Esophagus (tissue), 2 donors: ENCODE measurements at regions not wholly inside any gene's neighbourhood (a gene's known extent, or its start where the extent isn't known, plus 50 kb on each side); places are given as distances from the start of the nearest gene placed in this dataset.

Source experiments
- H3K27ac ChIP-seq, 2 donors: one replicate each; pipeline ENCODE4 v1.5.1; 2013; ENCODE audit warnings: low read depth in 2 of 2, mild to moderate bottlenecking in 2 of 2, inconsistent platforms in 1 of 2, low read length in 1 of 2, moderate library complexity in 1 of 2
- H3K27me3 ChIP-seq, 2 donors: one replicate each; pipeline ENCODE4 v1.6.1; 2013; ENCODE audit warnings: low read length in 2 of 2, control low read depth in 1 of 2, mild to moderate bottlenecking in 1 of 2; ENCODE audit not compliant: insufficient read depth in 2 of 2, control insufficient read depth in 1 of 2
- H3K36me3 ChIP-seq, 2 donors: one replicate each; pipeline ENCODE4 v1.6.1; 2013; ENCODE audit warnings: low read length in 1 of 2; ENCODE audit not compliant: control insufficient read depth in 2 of 2, insufficient read depth in 2 of 2
- H3K4me1 ChIP-seq, 2 donors: one replicate each; pipeline ENCODE4 v1.6.1; 2013; ENCODE audit warnings: low read length in 1 of 2; ENCODE audit not compliant: control insufficient read depth in 2 of 2, insufficient read depth in 2 of 2
- H3K4me3 ChIP-seq, 2 donors: one replicate each; pipeline ENCODE4 v1.5.1; 2013; ENCODE audit warnings: low read length in 2 of 2, mild to moderate bottlenecking in 2 of 2, low read depth in 1 of 2, moderate library complexity in 1 of 2
- H3K9me3 ChIP-seq, 2 donors: one replicate each; pipeline ENCODE4 v1.6.1; 2013; ENCODE audit warnings: mild to moderate bottlenecking in 2 of 2, low read depth in 1 of 2, low read length in 1 of 2, moderate library complexity in 1 of 2; ENCODE audit not compliant: control insufficient read depth in 2 of 2, insufficient read depth in 1 of 2
- WGBS, 2 donors: extraction: QIAGEN DNeasy Blood & Tissue Kit; methylation state at CpG; one replicate each; pipeline ENCODE4 v1.1.7; 2013; 5-methylcytosine and 5-hydroxymethylcytosine counted together
- donor health status: healthy with polysubstance abuse.
- donor health status: Bipolar disorder and iron deficiency.

DNA sequence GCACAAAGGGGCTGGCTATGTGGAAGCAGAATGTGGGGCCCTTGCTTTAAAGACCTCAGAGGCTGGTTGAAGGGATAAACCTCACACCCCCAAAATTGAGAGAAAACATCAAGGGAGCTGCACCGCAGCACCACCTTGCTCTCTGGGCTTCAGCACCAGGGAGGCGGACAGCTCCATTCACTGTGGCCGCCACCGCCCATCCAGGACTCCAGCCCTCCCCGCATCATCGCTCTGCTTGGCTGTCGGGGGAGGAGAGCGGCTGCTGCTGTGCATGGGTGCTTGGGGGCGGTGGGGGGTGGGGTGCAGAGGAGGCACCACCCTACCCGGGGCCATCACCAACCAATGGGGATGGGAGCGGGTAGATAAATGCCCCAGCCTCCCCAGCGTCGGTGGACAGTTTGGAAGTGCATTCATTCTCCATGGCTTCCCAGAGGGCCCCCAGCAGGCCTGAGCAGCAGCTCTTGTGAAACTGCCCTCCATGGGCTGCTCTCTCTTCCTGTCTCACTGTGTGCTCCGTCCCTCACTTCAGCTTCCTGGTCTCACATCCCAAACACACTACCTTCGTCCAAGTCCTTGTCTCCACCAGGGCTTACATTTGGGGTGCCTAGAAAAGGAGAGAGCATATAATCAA lies 75.7 kb upstream of the BHLHE23 start:
- H3K27me3 ChIP-seq = peaks cover 0 to 4% of the 10 kb centered on the region in 2 donors
- no peak overlapping the region for H3K27ac ChIP-seq
- H3K4me1 ChIP-seq = no peaks in the 10 kb centered on the region
- H3K36me3 ChIP-seq = no peaks in the 10 kb centered on the region
- 13 to 18% methylated on average over 15 of the region's 15 CpGs for WGBS, 2 donors
- no peak overlapping the region for H3K4me3 ChIP-seq
- peaks cover 5 to 8% of the 10 kb centered on the region in 2 donors for H3K9me3 ChIP-seq

- no peak overlapping the region for H3K4me3 ChIP-seq
- no peaks in the 10 kb centered on the region for H3K36me3 ChIP-seq
- 43 to 44% methylated on average over 10 of the region's 10 CpGs for WGBS, 2 donors
- peaks cover 0 to 4% of the 10 kb centered on the region in 2 donors for H3K27me3 ChIP-seq
- no peaks in the 10 kb centered on the region for H3K4me1 ChIP-seq
- H3K9me3 ChIP-seq = peaks cover 5 to 8% of the 10 kb centered on the region in 2 donors
- no peak overlapping the region for H3K27ac ChIP-seq
These were observed 75.1 kb upstream of the BHLHE23 start for GRCh38 chr20:63081831-63082230.

- H3K27me3 ChIP-seq = peaks cover 0 to 4% of the 10 kb centered on the region in 2 donors
- WGBS, 2 donors = 71 to 72% methylated on average over 5 of the region's 5 CpGs
These were observed 74.6 kb upstream of the BHLHE23 start for GRCh38 chr20:63081351-63081750.

DNA sequence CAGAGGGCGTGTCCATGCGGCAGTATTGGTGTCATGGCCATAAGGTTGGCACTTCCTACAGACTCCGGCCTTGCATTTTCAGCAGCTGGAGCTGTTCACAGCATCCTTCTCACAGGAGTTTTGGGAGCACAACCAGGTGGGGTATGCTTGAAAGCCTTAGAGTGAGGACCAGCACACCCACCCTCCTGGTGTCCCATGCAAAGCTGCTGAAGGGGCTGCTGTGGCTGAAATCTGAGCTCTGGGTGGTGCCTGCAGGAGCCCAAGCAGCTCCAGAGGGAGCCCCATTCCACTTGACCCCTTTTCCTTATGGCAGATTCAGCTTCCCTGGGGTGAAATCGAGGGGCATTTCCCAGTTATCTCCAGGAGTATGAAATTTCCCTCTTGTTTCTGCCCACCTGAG lies 74.0 kb upstream of the BHLHE23 start:
- H3K4me1 ChIP-seq = no peaks in the 10 kb centered on the region
- 67 to 70% methylated on average over 4 of the region's 4 CpGs for WGBS, 2 donors
- no peak overlapping the region for H3K4me3 ChIP-seq
- peaks cover 5 to 12% of the 10 kb centered on the region in 2 donors for H3K9me3 ChIP-seq
- no peak overlapping the region for H3K27ac ChIP-seq
- H3K36me3 ChIP-seq = no peaks in the 10 kb centered on the region
- peaks cover 0 to 4% of the 10 kb centered on the region in 2 donors for H3K27me3 ChIP-seq

More at GRCh38 chr20:63081351-63081750, 74.6 kb upstream of the BHLHE23 start:
- Histone ChIP-seq H3K27ac (no peak overlapping the region), H3K9me3 (peaks cover 5 to 10% of the 10 kb centered on the region in 2 donors), H3K4me3 (no peak overlapping the region), H3K4me1 (no peaks in the 10 kb centered on the region), H3K36me3 (no peaks in the 10 kb centered on the region)

GRCh38 chr20:63080411-63080810 lies 73.6 kb upstream of the BHLHE23 start:
- no peaks in the 10 kb centered on the region for H3K4me1 ChIP-seq
- H3K9me3 ChIP-seq = peaks cover 5 to 13% of the 10 kb centered on the region in 2 donors
- 83 to 86% methylated on average over 10 of the region's 10 CpGs for WGBS, 2 donors
- H3K36me3 ChIP-seq = no peaks in the 10 kb centered on the region
- H3K27ac ChIP-seq = no peak overlapping the region
- H3K27me3 ChIP-seq = peaks cover 0 to 4% of the 10 kb centered on the region in 2 donors
- no peak overlapping the region for H3K4me3 ChIP-seq

- 58 to 63% methylated on average over 2 of the region's 2 CpGs for WGBS, 2 donors
- Histone ChIP-seq H3K27me3 (peaks cover 0 to 4% of the 10 kb centered on the region in 2 donors), H3K9me3 (peaks cover 5 to 16% of the 10 kb centered on the region in 2 donors)
These were observed 73.2 kb upstream of the BHLHE23 start for GRCh38 chr20:63079971-63080370.

GRCh38 chr20:63077705-63078104 lies 70.9 kb upstream of the BHLHE23 start:
- H3K27me3 ChIP-seq = peaks cover 0 to 7% of the 10 kb centered on the region in 2 donors
- H3K4me3 ChIP-seq = no peak overlapping the region
- peaks cover 5 to 18% of the 10 kb centered on the region in 2 donors for H3K9me3 ChIP-seq

More at GRCh38 chr20:63079971-63080370, 73.2 kb upstream of the BHLHE23 start:
- Histone ChIP-seq H3K4me3 (no peak overlapping the region), H3K36me3 (no peaks in the 10 kb centered on the region), H3K4me1 (no peaks in the 10 kb centered on the region), H3K27ac (no peak overlapping the region)

DNA sequence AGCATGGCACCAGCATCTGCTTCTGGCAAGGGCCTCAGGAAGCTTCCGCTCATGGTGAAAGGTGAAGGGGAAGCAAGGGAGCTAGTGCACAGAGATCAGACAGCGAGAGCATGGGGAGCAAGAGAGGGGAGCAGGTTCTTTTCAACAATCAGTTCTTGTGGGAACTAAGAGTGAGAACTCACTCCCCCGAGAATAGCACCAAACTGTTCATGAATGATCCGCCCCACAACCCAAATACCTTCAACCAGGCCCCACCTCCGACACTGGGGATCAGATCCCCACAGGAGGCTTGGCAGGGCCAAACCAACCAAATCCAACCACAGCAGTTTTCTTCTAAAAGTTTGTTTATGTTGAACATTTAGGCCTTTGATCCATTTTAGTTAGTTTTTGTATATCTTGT lies 69.7 kb upstream of the BHLHE23 start:
- Histone ChIP-seq H3K4me1 (peaks cover 0 to 6% of the 10 kb centered on the region in 2 donors), H3K27me3 (peaks cover 0 to 15% of the 10 kb centered on the region in 2 donors), H3K4me3 (no peak overlapping the region), H3K9me3 (peaks cover 5 to 18% of the 10 kb centered on the region in 2 donors), H3K36me3 (no peaks in the 10 kb centered on the region), H3K27ac (no peak overlapping the region)
- WGBS, 2 donors = 69 to 83% methylated on average over 5 of the region's 5 CpGs

More at GRCh38 chr20:63077705-63078104, 70.9 kb upstream of the BHLHE23 start:
- H3K4me1 ChIP-seq = no peaks in the 10 kb centered on the region
- H3K27ac ChIP-seq = no peak overlapping the region
- H3K36me3 ChIP-seq = no peaks in the 10 kb centered on the region

DNA sequence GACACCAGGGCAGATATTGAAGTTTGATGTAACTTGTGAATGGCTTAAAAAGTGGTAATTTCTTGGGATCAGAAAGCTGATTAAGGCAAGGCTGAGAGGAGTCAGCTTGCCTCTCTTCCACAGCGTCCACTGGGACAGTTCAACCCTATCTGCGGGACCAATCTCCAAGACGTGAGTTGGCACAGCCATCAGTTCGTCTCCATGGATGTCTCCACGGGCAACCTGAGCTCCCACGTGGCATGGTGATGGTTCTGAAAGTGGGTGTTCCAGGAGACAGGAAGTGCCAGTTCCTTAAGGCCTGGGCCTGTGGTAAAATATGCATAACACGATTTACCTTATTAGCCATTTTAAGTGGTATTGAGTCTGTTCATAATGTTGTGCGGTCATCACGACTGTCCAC lies 67.9 kb upstream of the BHLHE23 start:
- Histone ChIP-seq H3K9me3 (peaks cover 0 to 15% of the 10 kb centered on the region in 2 donors), H3K27me3 (peaks cover 0 to 23% of the 10 kb centered on the region in 2 donors), H3K4me1 (peaks cover 0 to 6% of the 10 kb centered on the region in 2 donors), H3K27ac (no peak overlapping the region), H3K36me3 (no peaks in the 10 kb centered on the region), H3K4me3 (no peak overlapping the region)
- WGBS, 2 donors = 69 to 70% methylated on average over 9 of the region's 9 CpGs

DNA sequence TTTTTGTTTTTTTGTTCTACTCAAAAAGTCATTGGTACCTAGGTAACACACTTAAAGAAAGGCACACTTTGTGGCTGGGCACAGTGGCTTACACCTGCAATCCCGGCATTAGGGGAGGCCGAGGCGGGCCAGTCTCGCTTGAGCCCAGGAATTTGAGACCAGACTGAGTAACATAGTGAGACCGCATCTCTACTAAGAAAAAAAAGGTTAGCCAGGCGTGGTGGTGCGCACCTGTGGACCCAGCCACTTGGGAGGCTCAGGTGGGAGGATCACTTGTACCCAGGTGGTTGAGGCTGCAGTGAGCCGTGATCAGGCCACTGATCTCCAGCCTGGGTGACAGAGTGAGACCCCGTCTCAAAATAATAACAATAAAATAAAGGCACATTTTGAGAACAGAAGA lies 67.4 kb upstream of the BHLHE23 start:
- Histone ChIP-seq H3K27me3 (peaks cover 0 to 23% of the 10 kb centered on the region in 2 donors), H3K4me1 (peaks cover 0 to 6% of the 10 kb centered on the region in 2 donors), H3K36me3 (no peaks in the 10 kb centered on the region), H3K4me3 (no peak overlapping the region), H3K9me3 (peaks cover 0 to 13% of the 10 kb centered on the region in 2 donors), H3K27ac (no peak overlapping the region)
- WGBS, 2 donors = 83 to 89% methylated on average over 9 of the region's 9 CpGs
